Astrocyte (in vitro differentiated cells and primary cell): ENCODE measurements at regions not wholly inside any gene's neighbourhood (a gene's known extent, or its start where the extent isn't known, plus 50 kb on each side); places are given as distances from the start of the nearest gene placed in this dataset.

Experiments used
- EZH2 ChIP-seq: IDR thresholded peaks from 2 replicates; pipeline ENCODE4 v1.6.1; 2012; ENCODE audit warnings: mild to moderate bottlenecking, low read length, inconsistent platforms; ENCODE audit not compliant: insufficient read depth
- TF ChIP-seq, protein P1 (sequence below): IDR thresholded peaks from 2 replicates; pipeline ENCODE4 v1.5.1; 2011; ENCODE audit warnings: low read depth, mild to moderate bottlenecking, inconsistent platforms, low read length, moderate library complexity; ENCODE audit not compliant: insufficient read depth

DNA sequence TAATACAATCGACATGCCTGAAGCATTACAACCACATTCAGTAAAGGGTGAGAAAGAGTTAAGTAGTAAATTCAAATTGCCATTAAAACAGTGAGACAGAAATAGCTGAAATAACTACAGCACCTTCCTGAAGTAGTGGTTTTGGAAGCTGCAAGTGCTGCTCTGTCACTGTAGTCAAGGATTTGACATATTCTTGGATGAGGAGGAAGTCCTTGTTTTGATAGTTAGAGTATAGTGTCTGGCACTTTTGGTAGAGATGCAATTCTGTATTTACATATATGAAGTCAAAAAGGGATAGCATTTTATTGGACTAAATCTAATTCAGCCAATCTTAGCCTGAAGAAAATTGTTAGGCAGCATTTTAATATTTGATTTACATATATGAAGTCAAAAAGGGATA lies 1559.6 kb downstream of the TECRL start:
- TF ChIP-seq EZH2, result no peak
- TF ChIP-seq, protein P1, sequence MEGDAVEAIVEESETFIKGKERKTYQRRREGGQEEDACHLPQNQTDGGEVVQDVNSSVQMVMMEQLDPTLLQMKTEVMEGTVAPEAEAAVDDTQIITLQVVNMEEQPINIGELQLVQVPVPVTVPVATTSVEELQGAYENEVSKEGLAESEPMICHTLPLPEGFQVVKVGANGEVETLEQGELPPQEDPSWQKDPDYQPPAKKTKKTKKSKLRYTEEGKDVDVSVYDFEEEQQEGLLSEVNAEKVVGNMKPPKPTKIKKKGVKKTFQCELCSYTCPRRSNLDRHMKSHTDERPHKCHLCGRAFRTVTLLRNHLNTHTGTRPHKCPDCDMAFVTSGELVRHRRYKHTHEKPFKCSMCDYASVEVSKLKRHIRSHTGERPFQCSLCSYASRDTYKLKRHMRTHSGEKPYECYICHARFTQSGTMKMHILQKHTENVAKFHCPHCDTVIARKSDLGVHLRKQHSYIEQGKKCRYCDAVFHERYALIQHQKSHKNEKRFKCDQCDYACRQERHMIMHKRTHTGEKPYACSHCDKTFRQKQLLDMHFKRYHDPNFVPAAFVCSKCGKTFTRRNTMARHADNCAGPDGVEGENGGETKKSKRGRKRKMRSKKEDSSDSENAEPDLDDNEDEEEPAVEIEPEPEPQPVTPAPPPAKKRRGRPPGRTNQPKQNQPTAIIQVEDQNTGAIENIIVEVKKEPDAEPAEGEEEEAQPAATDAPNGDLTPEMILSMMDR, result no peak
